Loucy (cell line): ENCODE measurements at regions not wholly inside any gene's neighbourhood (a gene's known extent, or its start where the extent isn't known, plus 50 kb on each side); places are given as distances from the start of the nearest gene placed in this dataset.

ENCODE experiments used
- CTCF ChIP-seq: fragments of 200-600 bp; sonication (generic); conservative IDR thresholded peaks from 2 replicates; pipeline ENCODE4 v1.5.1; 2014; ENCODE audit warnings: mild to moderate bottlenecking, antibody characterized with exemption, low read length
- EZH2phosphoT487 ChIP-seq: fragments of 200-600 bp; IDR thresholded peaks from 2 replicates; pipeline ENCODE4 v1.6.1; 2018; ENCODE audit warnings: antibody characterized with exemption, mild to moderate bottlenecking, moderate library complexity, borderline replicate concordance

- TF ChIP-seq CTCF (no peak), EZH2phosphoT487 (no peak)
Measured at GRCh38 chr9:100774962-100775361, 197.1 kb downstream of the CAVIN4 start.
